Endothelial cell of umbilical vein (primary cell): ENCODE measurements at regions not wholly inside any gene's neighbourhood (a gene's known extent, or its start where the extent isn't known, plus 50 kb on each side); places are given as distances from the start of the nearest gene placed in this dataset.

Source experiments
- BruUV-seq: library from RNA; stranded (reverse); fragments of 400-500 nt; replicated peaks from 2 replicates; lab custom pipeline; 2021; lab: Mats Ljungman, UMichigan
- CTCF ChIA-PET: fragments of 300-600, 350-600 bp; sonication (Branson Sonifier 250); formaldehyde crosslinking; loops from one replicate; lab custom pipeline; 2021; ENCODE audit warnings: antibody characterized with exemption, inconsistent platforms; lab: Charles Lee
- POLR2A ChIA-PET: fragments of 300-600, 350-600 bp; sonication (Branson Sonifier 250); formaldehyde crosslinking; loops from one replicate; lab custom pipeline; 2021; ENCODE audit warnings: antibody characterized with exemption, inconsistent platforms; lab: Charles Lee
- DNase-seq: peaks from one replicate; pipeline ENCODE4 v3.0.0-alpha.2; 2011; ENCODE audit warnings: low read depth, low spot score
- FAIRE-seq: peaks from 2 replicates; lab custom pipeline; 2011; peaks lifted over from hg19 to GRCh38; lab: Jason Lieb, UNC
- H2AFZ ChIP-seq: 2 replicates; pipeline ENCODE4 v1.6.0; 2012; ENCODE audit warnings: low read depth, low read length, control low read depth, inconsistent platforms
- H3K27ac ChIP-seq: 2 replicates; pipeline ENCODE4 v1.5.1; 2011; ENCODE audit warnings: low read depth, mild to moderate bottlenecking, control low read depth, low read length, moderate library complexity; ENCODE audit not compliant: insufficient read depth
- H3K27me3 ChIP-seq, 2 experiments: 2 replicates each; pipeline versions ENCODE4 v1.6.0 to v1.6.1; 2011; ENCODE audit warnings: low read length in 2 of 2, mixed read lengths in 1 of 2; ENCODE audit not compliant: control insufficient read depth in 2 of 2, insufficient read depth in 2 of 2
- H3K36me3 ChIP-seq, 2 experiments: 2 replicates in 1 of 2; 3 replicates in 1 of 2; pipeline ENCODE4 v1.5.1; 2011; ENCODE audit warnings: low read length in 2 of 2, mild to moderate bottlenecking in 1 of 2, moderate library complexity in 1 of 2; ENCODE audit not compliant: control insufficient read depth in 2 of 2, insufficient read depth in 2 of 2; ENCODE audit errors: extremely low read depth in 1 of 2
- H3K4me1 ChIP-seq: 3 replicates; pipeline ENCODE4 v1.5.1; 2011; ENCODE audit warnings: mild to moderate bottlenecking, low read length; ENCODE audit not compliant: control insufficient read depth, insufficient read depth; ENCODE audit errors: extremely low read depth
- H3K4me2 ChIP-seq: 2 replicates; pipeline ENCODE4 v1.6.1; 2011; ENCODE audit warnings: low read length, control low read depth, mixed read lengths; ENCODE audit not compliant: insufficient read depth
- H3K4me3 ChIP-seq, 3 experiments: fragments of 200-600 bp in 1 of 3; sonication (generic), shearing (Covaris generic) in 1 of 3; replicated peaks in 1 of 3; 2 replicates each; pipeline ENCODE4 v1.5.1; 2011 to 2016; ENCODE audit warnings: control low read depth in 3 of 3, low read length in 3 of 3, mild to moderate bottlenecking in 2 of 3, inconsistent platforms in 1 of 3, low read depth in 1 of 3, moderate library complexity in 1 of 3; ENCODE audit not compliant: insufficient read depth in 1 of 3
- H3K79me2 ChIP-seq: 2 replicates; pipeline ENCODE4 v1.6.0; 2012; ENCODE audit warnings: low read length, inconsistent platforms; ENCODE audit not compliant: control insufficient read depth, insufficient read depth
- H3K9ac ChIP-seq: replicated peaks from 2 replicates; pipeline ENCODE3; 2011; ENCODE audit warnings: low read length, control low read depth; ENCODE audit not compliant: insufficient read depth; ENCODE audit errors: extremely low read depth
- H3K9me1 ChIP-seq: replicated peaks from 3 replicates; pipeline ENCODE4 v1.6.0; 2011; ENCODE audit warnings: mild to moderate bottlenecking, low read length; ENCODE audit not compliant: control insufficient read depth, insufficient read depth; ENCODE audit errors: extremely low read depth
- H3K9me3 ChIP-seq: replicated peaks from 2 replicates; pipeline ENCODE4 v1.5.1; 2012; ENCODE audit warnings: low read length, inconsistent platforms; ENCODE audit not compliant: control insufficient read depth, insufficient read depth
- H4K20me1 ChIP-seq: replicated peaks from 2 replicates; pipeline ENCODE3; 2011; ENCODE audit warnings: mild to moderate bottlenecking, low read length; ENCODE audit not compliant: control insufficient read depth, insufficient read depth; ENCODE audit errors: extremely low read depth
- CTCF ChIP-seq, 2 donors: IDR thresholded peaks; 1 replicate in 1 of 2; 2 replicates in 1 of 2; pipeline ENCODE4 v1.5.1; 2011; ENCODE audit warnings: low read length in 2 of 2, mild to moderate bottlenecking in 2 of 2, moderate library complexity in 2 of 2, control low read depth in 1 of 2, inconsistent platforms in 1 of 2, low read depth in 1 of 2; ENCODE audit not compliant: insufficient read depth in 1 of 2; ENCODE audit errors: extremely low read depth in 1 of 2
- EZH2 ChIP-seq: IDR thresholded peaks from 2 replicates; pipeline ENCODE4 v1.6.1; 2012; ENCODE audit warnings: borderline replicate concordance, low read depth, mild to moderate bottlenecking, moderate library complexity, low read length, inconsistent platforms; ENCODE audit not compliant: severe bottlenecking
- FOS ChIP-seq: IDR thresholded peaks from 2 replicates; pipeline ENCODE4 v1.6.1; 2011; ENCODE audit warnings: mild to moderate bottlenecking, low read length, moderate library complexity, borderline replicate concordance; ENCODE audit not compliant: insufficient read depth
- GATA2 ChIP-seq: IDR thresholded peaks from 2 replicates; pipeline ENCODE4 v1.7.0; 2011; ENCODE audit warnings: low read depth, mild to moderate bottlenecking, moderate library complexity, mixed read lengths, low read length; ENCODE audit not compliant: insufficient read length, insufficient read depth
- JUN ChIP-seq: IDR thresholded peaks from 2 replicates; pipeline ENCODE4 v1.6.1; 2011; ENCODE audit warnings: borderline replicate concordance, low read depth; ENCODE audit not compliant: insufficient read length, insufficient read depth
- MAX ChIP-seq: IDR thresholded peaks from 2 replicates; pipeline ENCODE4 v1.6.1; 2011; ENCODE audit not compliant: insufficient read depth, insufficient read length
- MYC ChIP-seq: IDR thresholded peaks from one replicate; pipeline ENCODE4 v1.6.1; 2011; ENCODE audit warnings: mild to moderate bottlenecking, low read depth, low read length
- POLR2A ChIP-seq: IDR thresholded peaks from 2 replicates; pipeline ENCODE4 v1.6.1; 2012; ENCODE audit warnings: low read depth, mild to moderate bottlenecking, control low read depth, low read length
- POLR2AphosphoS5 ChIP-seq: IDR thresholded peaks from 2 replicates; pipeline ENCODE4 v1.6.1; 2012; ENCODE audit warnings: low read depth, mild to moderate bottlenecking, control low read depth, low read length, moderate library complexity; ENCODE audit not compliant: insufficient read depth
- dilution Hi-C: fragments of 300-500 bp; cut with MboI; formaldehyde crosslinking; loops from one replicate; pipeline ENCODE4 v1.15.0; 2019; ENCODE audit warnings: low sequenced_read_pairs; ENCODE audit not compliant: extremely low pct_ligation_motif_present
- intact Hi-C: fragments of 100-400 bp; cut with micrococcal nuclease; formaldehyde crosslinking; loops from one replicate; pipeline ENCODE4 v1.10.0; 2022

DNA sequence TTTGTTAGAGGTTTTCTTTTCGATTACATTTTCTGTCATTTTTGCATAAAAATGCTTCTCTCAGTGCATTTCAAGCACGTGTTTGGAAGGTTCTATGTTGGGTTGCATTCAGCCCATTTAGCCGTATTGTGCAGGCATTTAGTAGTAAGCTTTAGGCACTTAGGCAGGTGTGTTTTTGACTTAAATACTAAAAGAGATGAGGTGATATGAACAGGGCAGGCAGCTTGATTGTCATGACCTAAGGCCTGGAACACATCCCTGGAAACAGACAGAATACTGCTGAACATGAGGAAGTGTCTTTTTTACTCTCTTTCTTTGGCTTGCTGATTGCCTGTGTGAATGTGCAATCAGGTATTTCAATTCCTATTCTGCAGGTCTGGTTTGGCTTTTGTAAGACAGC, 610.5 kb upstream of the MAN1A1 start:
- no peak for FAIRE-seq
- Histone ChIP-seq H3K4me3 (no peak overlapping the region), H3K79me2 (no peaks in the 10 kb centered on the region), H3K27ac (no peak overlapping the region), H3K9ac (no peak overlapping the region), H3K27me3 (no peaks in the 10 kb centered on the region), H2AFZ (no peak overlapping the region), H3K4me1 (no peaks in the 10 kb centered on the region), H4K20me1 (no peaks in the 10 kb centered on the region), H3K9me3 (no peaks in the 10 kb centered on the region), H3K4me2 (no peak overlapping the region), H3K36me3 (no peaks in the 10 kb centered on the region), H3K9me1 (no peaks in the 10 kb centered on the region)
- intact Hi-C loops (no loop called here), dilution Hi-C loops (no loop called here)
- POLR2A ChIA-PET = no interaction called here
- no TSS peak for BruUV-seq
- CTCF ChIA-PET = no interaction called here
- TF ChIP-seq POLR2AphosphoS5 = no peak
- TF ChIP-seq MYC = no peak
- TF ChIP-seq GATA2 = no peak
- no peak for TF ChIP-seq CTCF (IDR thresholded peaks at IDR 0.05; ENCODE audit: extremely low read depth in 1 of 2, insufficient read depth in 1 of 2, low read depth in 1 of 2, low read length in 2 of 2)
- TF ChIP-seq POLR2A = no peak
- no peak for TF ChIP-seq JUN
- TF ChIP-seq EZH2 = no peak
- no peak for TF ChIP-seq MAX
- TF ChIP-seq FOS = no peak
- no peak for DNase-seq
